Prostate gland (tissue), 2 donors: ENCODE measurements at regions not wholly inside any gene's neighbourhood (a gene's known extent, or its start where the extent isn't known, plus 50 kb on each side); places are given as distances from the start of the nearest gene placed in this dataset.

Experiments used
- DNase-seq: peaks from one replicate; pipeline ENCODE4 v3.0.0-alpha.2; 2019; ENCODE audit warnings: low spot score
- H3K27ac ChIP-seq, 2 donors: fragments of 200-600 bp; sonication (generic); 2 replicates each; pipeline ENCODE4 v1.5.1; 2017 to 2019
- H3K27me3 ChIP-seq: fragments of 200-600 bp; sonication (generic); replicated peaks from 2 replicates; pipeline ENCODE4 v1.5.1; 2019; ENCODE audit not compliant: insufficient read depth
- H3K36me3 ChIP-seq, 2 donors: fragments of 200-600 bp; sonication (generic); 1 replicate in 1 of 2; 2 replicates in 1 of 2; pipeline versions ENCODE4 v1.5.1 to v1.8.1; 2017 to 2019
- H3K4me1 ChIP-seq: fragments of 200-600 bp; sonication (generic); replicated peaks from 2 replicates; pipeline ENCODE4 v1.5.1; 2019
- H3K4me3 ChIP-seq, 2 donors: fragments of 200-600 bp; sonication (generic); 2 replicates each; pipeline ENCODE4 v1.5.1; 2017 to 2019
- H3K9me3 ChIP-seq: fragments of 200-600 bp; sonication (generic); 2 replicates; pipeline ENCODE4 v1.5.1; 2017
- POLR2A ChIP-seq: fragments of 450-650 bp; IDR thresholded peaks from one replicate; pipeline ENCODE4 v1.6.1; 2016; ENCODE audit warnings: antibody characterized with exemption, mild to moderate bottlenecking
- POLR2AphosphoS5 ChIP-seq: sonication (generic); formaldehyde crosslinking; IDR thresholded peaks from one replicate; pipeline ENCODE4 v1.6.1; 2017; ENCODE audit warnings: antibody characterized with exemption
- WGBS: methylation state at CpG from one replicate; pipeline ENCODE4 v1.1.5; 2018; 5-methylcytosine and 5-hydroxymethylcytosine counted together
- intact Hi-C: fragments of 100-400 bp; cut with DNase I; formaldehyde crosslinking; loops from one replicate; pipeline ENCODE4 v1.14.2; 2022
- TF ChIP-seq, protein P1 (sequence below), 4 experiments: fragments of 200-600 bp in 2 of 4; fragments of 450-650 bp in 2 of 4; sonication (generic) in 2 of 4; IDR thresholded peaks; 1 replicate in 3 of 4; 2 replicates in 1 of 4; pipeline ENCODE4 v1.5.1; 2016 to 2019; ENCODE audit warnings: antibody characterized with exemption in 4 of 4, mild to moderate bottlenecking in 2 of 4, moderate library complexity in 2 of 4

DNA sequence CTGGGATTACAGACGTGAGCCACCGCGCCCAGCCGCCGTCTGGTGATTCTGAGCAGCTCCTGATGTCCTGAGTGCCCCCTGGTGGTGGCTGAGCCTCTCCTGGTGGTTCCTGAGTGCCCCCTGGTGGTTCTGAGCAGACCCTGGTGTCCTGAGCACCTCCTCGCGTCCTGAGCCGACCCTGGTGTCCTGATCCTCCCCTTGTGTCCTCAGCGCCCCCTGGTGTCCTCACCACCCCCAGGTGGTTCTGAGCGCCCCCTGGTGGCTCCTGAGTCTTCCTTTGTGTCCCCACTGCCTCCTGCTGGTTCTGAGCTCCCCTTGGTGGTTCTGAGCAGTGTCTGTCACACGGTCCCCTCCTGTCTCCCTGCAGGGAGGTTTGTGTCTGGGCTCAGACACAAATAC is 1304.9 kb downstream of the TMEM121 start:
- intact Hi-C loops, result no loop called here
- no peaks in the 10 kb centered on the region for H3K36me3 ChIP-seq
- no peak overlapping the region for H3K4me3 ChIP-seq
- no peaks in the 10 kb centered on the region for H3K27me3 ChIP-seq
- no peaks in the 10 kb centered on the region for H3K4me1 ChIP-seq
- WGBS, result 80% methylated on average over 11 of the region's 11 CpGs
- no peak for TF ChIP-seq POLR2AphosphoS5
- TF ChIP-seq, protein P1, sequence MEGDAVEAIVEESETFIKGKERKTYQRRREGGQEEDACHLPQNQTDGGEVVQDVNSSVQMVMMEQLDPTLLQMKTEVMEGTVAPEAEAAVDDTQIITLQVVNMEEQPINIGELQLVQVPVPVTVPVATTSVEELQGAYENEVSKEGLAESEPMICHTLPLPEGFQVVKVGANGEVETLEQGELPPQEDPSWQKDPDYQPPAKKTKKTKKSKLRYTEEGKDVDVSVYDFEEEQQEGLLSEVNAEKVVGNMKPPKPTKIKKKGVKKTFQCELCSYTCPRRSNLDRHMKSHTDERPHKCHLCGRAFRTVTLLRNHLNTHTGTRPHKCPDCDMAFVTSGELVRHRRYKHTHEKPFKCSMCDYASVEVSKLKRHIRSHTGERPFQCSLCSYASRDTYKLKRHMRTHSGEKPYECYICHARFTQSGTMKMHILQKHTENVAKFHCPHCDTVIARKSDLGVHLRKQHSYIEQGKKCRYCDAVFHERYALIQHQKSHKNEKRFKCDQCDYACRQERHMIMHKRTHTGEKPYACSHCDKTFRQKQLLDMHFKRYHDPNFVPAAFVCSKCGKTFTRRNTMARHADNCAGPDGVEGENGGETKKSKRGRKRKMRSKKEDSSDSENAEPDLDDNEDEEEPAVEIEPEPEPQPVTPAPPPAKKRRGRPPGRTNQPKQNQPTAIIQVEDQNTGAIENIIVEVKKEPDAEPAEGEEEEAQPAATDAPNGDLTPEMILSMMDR (IDR thresholded peaks at IDR 0.05), result no peak
- no peak for TF ChIP-seq POLR2A
- no peaks in the 10 kb centered on the region for H3K9me3 ChIP-seq
- H3K27ac ChIP-seq, result no peak overlapping the region
- DNase-seq, result no peak

DNA sequence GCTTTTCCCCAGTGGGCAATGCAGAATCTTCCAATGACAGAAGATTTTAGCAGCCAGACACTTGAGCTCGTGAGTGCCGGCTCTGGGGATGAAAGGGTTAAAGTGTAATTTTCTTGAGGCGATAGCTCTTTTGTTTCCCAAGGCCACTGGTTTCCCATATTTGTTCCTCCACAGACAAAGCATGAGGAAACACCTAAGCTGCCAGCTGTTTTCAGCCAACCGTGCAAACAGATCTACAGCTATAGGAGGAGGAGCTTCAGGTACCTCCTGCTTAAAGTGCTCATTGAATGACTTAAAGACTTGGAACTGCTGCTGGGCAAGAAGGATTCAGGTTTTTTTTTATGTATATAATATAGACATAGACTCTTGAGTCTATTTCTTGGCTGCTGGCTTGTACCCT is 1311.5 kb downstream of the TMEM121 start:
- intact Hi-C loops, result no loop called here
- WGBS, result 72% methylated on average over 4 of the region's 4 CpGs
- H3K9me3 ChIP-seq, result no peaks in the 10 kb centered on the region
- no peak overlapping the region for H3K27ac ChIP-seq
- no peak for DNase-seq
- no peaks in the 10 kb centered on the region for H3K27me3 ChIP-seq
- H3K4me1 ChIP-seq, result no peaks in the 10 kb centered on the region
- H3K4me3 ChIP-seq, result no peak overlapping the region
- no peak for TF ChIP-seq POLR2AphosphoS5
- TF ChIP-seq, protein P1 (IDR thresholded peaks at IDR 0.05), result no peak
- TF ChIP-seq POLR2A, result no peak
- H3K36me3 ChIP-seq, result no peaks in the 10 kb centered on the region

DNA sequence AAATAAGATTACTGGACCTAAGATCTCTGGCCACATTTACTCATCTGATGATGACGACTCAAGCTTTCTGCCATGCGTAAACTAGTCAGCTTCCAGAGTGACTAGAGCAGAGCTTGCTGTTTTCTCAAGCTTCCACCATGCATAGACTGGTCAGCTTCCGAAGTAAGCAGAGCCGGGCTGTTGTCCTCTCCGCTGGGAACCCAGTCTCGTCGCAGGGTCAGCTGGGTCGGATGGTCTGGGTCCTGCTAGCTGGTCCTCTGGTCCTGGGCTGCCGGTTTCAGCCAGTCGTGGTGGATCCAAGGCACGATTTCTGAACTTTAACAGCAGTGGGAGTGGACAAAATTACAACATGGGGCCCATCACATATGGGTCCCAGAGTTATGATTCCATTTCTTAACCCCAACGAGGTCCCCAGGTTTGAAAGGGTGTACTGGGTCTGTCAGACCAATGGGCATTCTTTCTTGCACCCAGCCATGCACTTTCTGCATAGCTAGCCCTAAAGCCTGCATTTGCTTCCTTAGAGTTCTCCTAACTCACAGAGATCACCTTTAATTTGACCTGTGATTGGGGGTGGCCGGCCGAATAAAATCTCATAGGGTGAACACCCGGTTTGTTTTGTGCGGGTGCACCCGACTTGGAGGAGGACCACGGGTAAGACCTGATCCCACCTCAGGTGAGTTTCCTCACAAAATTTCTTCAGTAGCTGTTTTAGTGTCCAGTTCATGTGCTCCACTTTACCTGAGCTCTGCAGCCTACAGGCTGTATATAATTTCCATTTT is 1312.8 kb downstream of the TMEM121 start:
- no peak for DNase-seq
- H3K9me3 ChIP-seq, result no peaks in the 10 kb centered on the region
- no peak overlapping the region for H3K27ac ChIP-seq
- no peaks in the 10 kb centered on the region for H3K27me3 ChIP-seq
- no peaks in the 10 kb centered on the region for H3K36me3 ChIP-seq
- H3K4me3 ChIP-seq, result no peak overlapping the region
- WGBS, result 87% methylated on average over 18 of the region's 18 CpGs
- H3K4me1 ChIP-seq, result peaks cover 4% of the 10 kb centered on the region
- TF ChIP-seq, protein P1 (IDR thresholded peaks at IDR 0.05), result no peak
- TF ChIP-seq POLR2AphosphoS5, result no peak
- TF ChIP-seq POLR2A, result no peak
- intact Hi-C loops, result no loop called here

DNA sequence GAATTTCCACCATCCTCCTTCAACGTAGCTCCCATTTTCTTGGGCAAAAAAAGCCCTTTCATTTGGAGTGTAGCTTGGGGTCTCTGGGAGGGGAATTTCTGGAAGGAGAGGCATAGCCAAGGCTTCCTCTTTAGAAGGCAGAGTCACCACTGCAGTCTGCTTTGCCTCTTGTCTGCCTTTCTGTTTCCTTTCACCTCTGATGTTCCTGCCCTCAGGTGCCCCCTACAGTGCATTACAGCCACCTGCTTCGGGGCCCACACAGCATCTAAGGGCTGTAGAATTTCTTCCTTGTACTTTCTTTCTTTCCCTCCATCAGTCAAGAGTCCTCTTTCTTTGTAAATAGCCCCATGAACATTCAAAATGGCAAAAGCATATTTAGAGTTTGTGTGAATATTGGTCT is 1313.9 kb downstream of the TMEM121 start:
- no peaks in the 10 kb centered on the region for H3K36me3 ChIP-seq
- WGBS, result 64% methylated on average over 2 of the region's 2 CpGs
- TF ChIP-seq, protein P1 (IDR thresholded peaks at IDR 0.05), result no peak
- TF ChIP-seq POLR2AphosphoS5 (no peak), POLR2A (no peak)

DNA sequence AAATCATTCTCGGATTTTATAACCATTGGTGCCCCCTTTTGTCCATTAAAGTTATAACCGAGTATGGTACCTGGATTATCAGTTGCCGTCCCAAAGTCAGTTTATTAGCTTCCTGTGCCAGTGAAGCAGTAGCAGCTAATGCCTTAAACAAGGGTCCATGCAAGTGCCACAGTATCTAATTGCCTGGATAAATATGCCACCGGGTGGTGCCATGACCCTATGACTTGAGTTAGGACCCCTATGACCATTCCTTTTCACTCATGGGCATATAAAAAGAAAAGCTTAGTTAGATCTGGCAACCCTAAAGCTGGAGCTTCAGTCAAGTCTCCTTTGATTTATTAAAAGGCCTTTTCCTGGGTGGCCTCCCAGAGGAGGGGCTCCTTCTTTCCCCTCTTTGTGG is 1314.6 kb downstream of the TMEM121 start:
- Histone ChIP-seq H3K27ac (peak overlapping the region; percentile 47 to 56), H3K27me3 (no peaks in the 10 kb centered on the region), H3K36me3 (no peaks in the 10 kb centered on the region), H3K9me3 (no peaks in the 10 kb centered on the region), H3K4me1 (peaks cover 10% of the 10 kb centered on the region), H3K4me3 (no peak overlapping the region)
- intact Hi-C loops, result no loop called here
- DNase-seq, result no peak
- TF ChIP-seq POLR2A, result no peak
- TF ChIP-seq, protein P1 (IDR thresholded peaks at IDR 0.05), result no peak
- no peak for TF ChIP-seq POLR2AphosphoS5
- whole genome bisulfite sequencing, result 91% methylated on average over 4 of the region's 4 CpGs

More for the DNA sequence above, 1313.9 kb downstream of the TMEM121 start:
- Histone ChIP-seq H3K4me3 (no peak overlapping the region), H3K27me3 (no peaks in the 10 kb centered on the region), H3K9me3 (no peaks in the 10 kb centered on the region), H3K4me1 (peaks cover 10% of the 10 kb centered on the region), H3K27ac (no peak overlapping the region)
- intact Hi-C loops, result no loop called here
- DNase-seq, result no peak
